ENCODE measurements at regions not wholly inside any gene's neighbourhood (a gene's known extent, or its start where the extent isn't known, plus 50 kb on each side); places are given as distances from the start of the nearest gene placed in this dataset.

- no peak for DNase-seq (ENCODE audit: low read depth, low spot score)
These were observed 122.6 kb downstream of the P2RY1 start for GRCh38 chr3:152957491-152957890.

GRCh38 chr3:152959307-152959706 lies 124.4 kb downstream of the P2RY1 start:
- no peak for DNase-seq (ENCODE audit: low read depth, low spot score)

GRCh38 chr3:152960684-152961083 lies 125.8 kb downstream of the P2RY1 start:
- DNase-seq (ENCODE audit: low read depth, low spot score): no peak

- no peak for DNase-seq (ENCODE audit: low read depth, low spot score)
These were observed 126.4 kb downstream of the P2RY1 start for GRCh38 chr3:152961323-152961722.

GRCh38 chr3:152964911-152965609 lies 130.1 kb downstream of the P2RY1 start:
- DNase-seq (ENCODE audit: low read depth, low spot score): no peak

- no peak for DNase-seq (ENCODE audit: low read depth, low spot score)
These were observed 133.6 kb downstream of the P2RY1 start for GRCh38 chr3:152968388-152969024.

- peak; percentile 3 for DNase-seq (ENCODE audit: low read depth, low spot score)
These were observed 134.8 kb downstream of the P2RY1 start for GRCh38 chr3:152969557-152970300.

GRCh38 chr3:152970851-152971250 lies 135.9 kb downstream of the P2RY1 start:
- no peak for DNase-seq (ENCODE audit: low read depth, low spot score)

GRCh38 chr3:152971880-152972279 lies 136.9 kb downstream of the P2RY1 start:
- no peak for DNase-seq (ENCODE audit: low read depth, low spot score)

GRCh38 chr3:152973575-152973974 lies 138.6 kb downstream of the P2RY1 start:
- DNase-seq (ENCODE audit: low read depth, low spot score): no peak

GRCh38 chr3:152976239-152976638 lies 141.3 kb downstream of the P2RY1 start:
- no peak for DNase-seq (ENCODE audit: low read depth, low spot score)

- no peak for DNase-seq (ENCODE audit: low read depth, low spot score)
These were observed 142.4 kb downstream of the P2RY1 start for GRCh38 chr3:152977366-152977765.

- DNase-seq (ENCODE audit: low read depth, low spot score): no peak
These were observed 143.2 kb downstream of the P2RY1 start for GRCh38 chr3:152978152-152978551.

GRCh38 chr3:152997526-152997925 lies 162.6 kb downstream of the P2RY1 start:
- no peak for DNase-seq (ENCODE audit: low read depth, low spot score)

GRCh38 chr3:152998591-152998990 lies 163.4 kb upstream of the RAP2B start:
- no peak for DNase-seq (ENCODE audit: low read depth, low spot score)

- no peak for DNase-seq (ENCODE audit: low read depth, low spot score)
These were observed 161.7 kb upstream of the RAP2B start for GRCh38 chr3:153000325-153000724.

GRCh38 chr3:153001210-153002078 lies 160.6 kb upstream of the RAP2B start:
- no peak for DNase-seq (ENCODE audit: low read depth, low spot score)

- no peak for DNase-seq (ENCODE audit: low read depth, low spot score)
These were observed 158.6 kb upstream of the RAP2B start for GRCh38 chr3:153003441-153003840.

- no peak for DNase-seq (ENCODE audit: low read depth, low spot score)
These were observed 158.2 kb upstream of the RAP2B start for GRCh38 chr3:153003862-153004261.

- no peak for DNase-seq (ENCODE audit: low read depth, low spot score)
These were observed 153.8 kb upstream of the RAP2B start for GRCh38 chr3:153008226-153008625.

GRCh38 chr3:153023896-153024295 lies 138.1 kb upstream of the RAP2B start:
- DNase-seq (ENCODE audit: low read depth, low spot score): no peak

GRCh38 chr3:153026026-153026425 lies 136.0 kb upstream of the RAP2B start:
- DNase-seq (ENCODE audit: low read depth, low spot score): no peak
